Thyroid gland (tissue), 4 donors: ENCODE measurements at regions not wholly inside any gene's neighbourhood (a gene's known extent, or its start where the extent isn't known, plus 50 kb on each side); places are given as distances from the start of the nearest gene placed in this dataset.

Experiments used
- DNase-seq, 2 donors: peaks; one replicate each; pipeline ENCODE4 v3.0.0-alpha.2; 2019
- H3K27ac ChIP-seq, 3 donors: fragments of 200-600 bp; sonication (generic); 1 replicate in 2 of 3; 2 replicates in 1 of 3; pipeline ENCODE4 v1.5.1; 2016 to 2019; ENCODE audit warnings: mild to moderate bottlenecking in 1 of 3, moderate library complexity in 1 of 3
- H3K27me3 ChIP-seq: fragments of 200-600 bp; sonication (generic); one replicate; pipeline ENCODE4 v1.5.1; 2019
- H3K36me3 ChIP-seq, 2 donors: fragments of 200-600 bp; sonication (generic); one replicate each; pipeline ENCODE4 v1.5.1; 2016 to 2019
- H3K4me1 ChIP-seq, 2 donors: fragments of 200-600 bp; sonication (generic); one replicate each; pipeline ENCODE4 v1.5.1; 2017 to 2019
- H3K4me3 ChIP-seq, 3 donors: fragments of 200-600 bp; sonication (generic); replicated peaks in 1 of 3; 1 replicate in 2 of 3; 2 replicates in 1 of 3; pipeline ENCODE4 v1.5.1; 2016; ENCODE audit warnings: mild to moderate bottlenecking in 1 of 3
- H3K9me3 ChIP-seq: fragments of 200-600 bp; sonication (generic); one replicate; pipeline ENCODE4 v1.5.1; 2017
- POLR2A ChIP-seq, 2 donors: fragments of 450-650 bp; IDR thresholded peaks; one replicate each; pipeline ENCODE4 v1.6.1; 2017; ENCODE audit warnings: antibody characterized with exemption in 2 of 2, mild to moderate bottlenecking in 2 of 2, moderate library complexity in 1 of 2
- WGBS, 2 donors: methylation state at CpG; one replicate each; pipeline ENCODE4 v1.1.5; 2017; 5-methylcytosine and 5-hydroxymethylcytosine counted together
- intact Hi-C: fragments of 100-400 bp; cut with DNase I; formaldehyde crosslinking; loops from one replicate; pipeline ENCODE4 v1.15.1; 2023
- TF ChIP-seq, protein P1 (sequence below), 6 experiments: fragments of 200-600 bp in 3 of 6; fragments of 450-650 bp in 3 of 6; sonication (generic) in 3 of 6; IDR thresholded peaks; one replicate each; pipeline ENCODE4 v1.5.1; 2016 to 2019; ENCODE audit warnings: antibody characterized with exemption in 6 of 6, mild to moderate bottlenecking in 2 of 6, inconsistent platforms in 1 of 6, moderate library complexity in 1 of 6

GRCh38 chr11:43067681-43068080, 244.1 kb upstream of the API5 start:
- Histone ChIP-seq H3K27ac (no peak overlapping the region), H3K9me3 (no peaks in the 10 kb centered on the region), H3K36me3 (no peaks in the 10 kb centered on the region), H3K4me1 (no peaks in the 10 kb centered on the region), H3K27me3 (no peaks in the 10 kb centered on the region), H3K4me3 (no peak overlapping the region)
- TF ChIP-seq POLR2A (IDR thresholded peaks at IDR 0.05): no peak
- TF ChIP-seq, protein P1, sequence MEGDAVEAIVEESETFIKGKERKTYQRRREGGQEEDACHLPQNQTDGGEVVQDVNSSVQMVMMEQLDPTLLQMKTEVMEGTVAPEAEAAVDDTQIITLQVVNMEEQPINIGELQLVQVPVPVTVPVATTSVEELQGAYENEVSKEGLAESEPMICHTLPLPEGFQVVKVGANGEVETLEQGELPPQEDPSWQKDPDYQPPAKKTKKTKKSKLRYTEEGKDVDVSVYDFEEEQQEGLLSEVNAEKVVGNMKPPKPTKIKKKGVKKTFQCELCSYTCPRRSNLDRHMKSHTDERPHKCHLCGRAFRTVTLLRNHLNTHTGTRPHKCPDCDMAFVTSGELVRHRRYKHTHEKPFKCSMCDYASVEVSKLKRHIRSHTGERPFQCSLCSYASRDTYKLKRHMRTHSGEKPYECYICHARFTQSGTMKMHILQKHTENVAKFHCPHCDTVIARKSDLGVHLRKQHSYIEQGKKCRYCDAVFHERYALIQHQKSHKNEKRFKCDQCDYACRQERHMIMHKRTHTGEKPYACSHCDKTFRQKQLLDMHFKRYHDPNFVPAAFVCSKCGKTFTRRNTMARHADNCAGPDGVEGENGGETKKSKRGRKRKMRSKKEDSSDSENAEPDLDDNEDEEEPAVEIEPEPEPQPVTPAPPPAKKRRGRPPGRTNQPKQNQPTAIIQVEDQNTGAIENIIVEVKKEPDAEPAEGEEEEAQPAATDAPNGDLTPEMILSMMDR (IDR thresholded peaks at IDR 0.05): no peak
- 66 to 68% methylated on average over 1 of the region's 1 CpG for WGBS, 2 donors
- no peak for DNase-seq
- intact Hi-C loops: no loop called here

- intact Hi-C loops: no loop called here
- Histone ChIP-seq H3K36me3 (no peaks in the 10 kb centered on the region), H3K4me1 (no peaks in the 10 kb centered on the region), H3K27ac (no peak overlapping the region), H3K9me3 (no peaks in the 10 kb centered on the region), H3K4me3 (no peak overlapping the region), H3K27me3 (no peaks in the 10 kb centered on the region)
- TF ChIP-seq POLR2A (IDR thresholded peaks at IDR 0.05): no peak
- TF ChIP-seq, protein P1 (IDR thresholded peaks at IDR 0.05): no peak
- no peak for DNase-seq
- 71 to 80% methylated on average over 1 of the region's 1 CpG for WGBS, 2 donors
Observed at GRCh38 chr11:43071338-43071737, 240.5 kb upstream of the API5 start.

GRCh38 chr11:43072096-43072495, 239.7 kb upstream of the API5 start:
- H3K4me1 ChIP-seq: no peaks in the 10 kb centered on the region
- no peaks in the 10 kb centered on the region for H3K27me3 ChIP-seq
- TF ChIP-seq, protein P1 (IDR thresholded peaks at IDR 0.05): no peak
- TF ChIP-seq POLR2A (IDR thresholded peaks at IDR 0.05): no peak
- DNase-seq: no peak
- no peaks in the 10 kb centered on the region for H3K9me3 ChIP-seq
- H3K36me3 ChIP-seq: no peaks in the 10 kb centered on the region
- intact Hi-C loops: no loop called here
- 37 to 61% methylated on average over 3 of the region's 3 CpGs for WGBS, 2 donors
- H3K4me3 ChIP-seq: no peak overlapping the region
- no peak overlapping the region for H3K27ac ChIP-seq

DNA sequence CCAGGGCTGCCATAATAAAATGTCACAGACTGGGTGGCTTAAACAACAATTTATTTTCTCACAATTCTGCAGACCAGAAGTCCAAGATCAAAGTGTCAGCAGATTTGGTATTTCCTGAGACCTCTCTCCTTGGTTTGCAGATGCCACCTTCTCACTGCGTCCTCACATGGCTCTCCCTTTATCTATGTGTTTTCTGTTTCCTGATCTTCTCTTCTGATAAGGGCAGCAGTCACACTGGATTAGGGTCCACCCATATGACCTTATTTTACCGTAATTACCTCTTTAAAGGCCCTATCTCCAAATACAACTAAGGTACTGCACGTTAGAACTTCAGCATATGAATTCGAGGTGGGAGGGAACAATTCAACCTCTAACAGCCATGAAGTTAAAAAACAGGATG, 238.9 kb upstream of the API5 start:
- H3K9me3 ChIP-seq: no peaks in the 10 kb centered on the region

DNA sequence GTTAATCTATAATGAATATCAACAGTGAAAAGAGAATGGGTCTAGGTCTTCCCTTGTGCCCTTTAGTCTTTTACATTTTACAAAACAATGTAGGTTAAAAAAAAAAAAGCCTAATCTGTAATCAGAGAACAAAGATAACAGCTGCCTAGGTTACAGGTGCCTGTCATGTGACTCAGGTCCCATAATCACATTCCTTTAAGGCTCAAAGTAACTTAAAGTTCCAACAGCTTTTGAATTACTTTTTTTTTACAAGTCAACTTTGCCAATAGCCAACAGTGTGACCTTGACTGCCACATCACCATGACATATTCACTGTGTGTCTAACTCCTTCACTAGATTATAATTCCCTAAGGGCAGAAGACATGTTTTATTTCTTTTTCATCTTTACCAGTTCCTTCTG, 237.0 kb upstream of the API5 start:
- TF ChIP-seq, protein P1 (IDR thresholded peaks at IDR 0.05): no peak
- no peak for TF ChIP-seq POLR2A (IDR thresholded peaks at IDR 0.05)
- Histone ChIP-seq H3K27me3 (no peaks in the 10 kb centered on the region), H3K36me3 (no peaks in the 10 kb centered on the region), H3K9me3 (no peaks in the 10 kb centered on the region), H3K27ac (no peak overlapping the region), H3K4me1 (no peaks in the 10 kb centered on the region), H3K4me3 (no peak overlapping the region)
- intact Hi-C loops: no loop called here
- DNase-seq: no peak

More for the DNA sequence above, 238.9 kb upstream of the API5 start:
- Histone ChIP-seq H3K4me3 (no peak overlapping the region), H3K27me3 (no peaks in the 10 kb centered on the region), H3K4me1 (no peaks in the 10 kb centered on the region), H3K27ac (no peak overlapping the region), H3K36me3 (no peaks in the 10 kb centered on the region)
- intact Hi-C loops: no loop called here
- 37 to 70% methylated on average over 4 of the region's 4 CpGs for WGBS, 2 donors
- no peak for DNase-seq
- TF ChIP-seq, protein P1 (IDR thresholded peaks at IDR 0.05): no peak
- TF ChIP-seq POLR2A (IDR thresholded peaks at IDR 0.05): no peak
